WTC11 (cell line): ENCODE measurements at regions not wholly inside any gene's neighbourhood (a gene's known extent, or its start where the extent isn't known, plus 50 kb on each side); places are given as distances from the start of the nearest gene placed in this dataset.
"Not testable (repeated sequence)": the region's sequence is repeated elsewhere in the genome, so short reads cannot be mapped to it uniquely, and the experiment has no call there.

Source experiments
- ATAC-seq: fragments of 200-7000 bp; cut with Tn5 transposase; 2 replicates; pipeline ENCODE4 v1.10.0; 2021; ENCODE audit warnings: mild to moderate bottlenecking, moderate library complexity
- CTCF ChIA-PET: fragments of 300-600 bp; sonication (Branson Sonifier 250); formaldehyde crosslinking; loops from one replicate; lab custom pipeline; 2021; ENCODE audit warnings: antibody characterized with exemption; lab: Charles Lee
- POLR2A ChIA-PET: fragments of 350-600 bp; sonication (Branson Sonifier 250); formaldehyde crosslinking; loops from one replicate; lab custom pipeline; 2021; ENCODE audit warnings: antibody characterized with exemption; lab: Charles Lee
- DNase-seq: peaks from one replicate; pipeline ENCODE4 v3.0.0; 2021; ENCODE audit warnings: low spot score
- H3K27ac Mint-ChIP-seq: 2 replicates; pipeline ENCODE4 v1.8.0; 2021; ENCODE audit warnings: mixed read lengths
- H3K27me3 Mint-ChIP-seq: 2 replicates; pipeline ENCODE4 v1.8.0; 2021; ENCODE audit warnings: low read depth, mild to moderate bottlenecking, moderate library complexity, mixed read lengths
- H3K36me3 Mint-ChIP-seq: 2 replicates; pipeline ENCODE4 v1.8.0; 2021; ENCODE audit warnings: mixed read lengths
- H3K4me1 Mint-ChIP-seq: 2 replicates; pipeline ENCODE4 v1.8.0; 2022; ENCODE audit warnings: mixed read lengths
- H3K4me3 Mint-ChIP-seq: 2 replicates; pipeline ENCODE4 v1.8.0; 2021; ENCODE audit warnings: mild to moderate bottlenecking, moderate library complexity, mixed read lengths
- H3K9me3 Mint-ChIP-seq: 2 replicates; pipeline ENCODE4 v1.8.0; 2021; ENCODE audit warnings: mixed read lengths
- ATF1 ChIP-seq: sonication (generic); formaldehyde crosslinking; IDR thresholded peaks from 2 replicates; pipeline ENCODE4 v1.8.1; 2023; ENCODE audit warnings: mild to moderate bottlenecking, moderate library complexity, missing genetic modification reagents
- ATF3 ChIP-seq: sonication (generic); formaldehyde crosslinking; conservative IDR thresholded peaks from 2 replicates; pipeline ENCODE4 v1.8.1; 2022; ENCODE audit warnings: mild to moderate bottlenecking, missing genetic modification reagents
- CDX4 ChIP-seq: fragments of 250-450 bp; sonication (Bioruptor Pico); IDR thresholded peaks from 2 replicates; pipeline ENCODE4 v1.9.0; 2021; ENCODE audit warnings: moderate library complexity, mild to moderate bottlenecking, inconsistent platforms, borderline replicate concordance
- CREB1 ChIP-seq: sonication (generic); formaldehyde crosslinking; IDR thresholded peaks from 2 replicates; pipeline ENCODE4 v1.8.0; 2023; ENCODE audit warnings: mild to moderate bottlenecking, missing genetic modification reagents
- E2F4 ChIP-seq: sonication (generic); formaldehyde crosslinking; IDR thresholded peaks from 2 replicates; pipeline ENCODE4 v1.8.1; 2022; ENCODE audit warnings: low read depth, mild to moderate bottlenecking, moderate library complexity, missing genetic modification reagents, borderline replicate concordance
- ERG ChIP-seq: fragments of 250-450 bp; sonication (Bioruptor Pico); IDR thresholded peaks from 2 replicates; pipeline ENCODE4 v1.8.0; 2021; ENCODE audit warnings: mild to moderate bottlenecking
- ETV6 ChIP-seq: sonication (generic); formaldehyde crosslinking; IDR thresholded peaks from 2 replicates; pipeline ENCODE4 v1.8.1; 2022; ENCODE audit warnings: mild to moderate bottlenecking, missing genetic modification reagents
- FOXJ3 ChIP-seq: sonication (generic); formaldehyde crosslinking; IDR thresholded peaks from 2 replicates; pipeline ENCODE4 v1.9.0; 2021; ENCODE audit warnings: missing genetic modification reagents, mild to moderate bottlenecking, borderline replicate concordance
- GABPB1 ChIP-seq: sonication (generic); formaldehyde crosslinking; IDR thresholded peaks from 2 replicates; pipeline ENCODE4 v1.8.1; 2023; ENCODE audit warnings: mild to moderate bottlenecking, missing genetic modification reagents
- IRF2 ChIP-seq: sonication (generic); formaldehyde crosslinking; IDR thresholded peaks from 2 replicates; pipeline ENCODE4 v1.8.0; 2022; ENCODE audit warnings: low read depth, missing genetic modification reagents, borderline replicate concordance
- MXD4 ChIP-seq: fragments of 250-450 bp; sonication (Bioruptor Pico); IDR thresholded peaks from 2 replicates; pipeline ENCODE4 v1.8.0; 2021; ENCODE audit warnings: mild to moderate bottlenecking, moderate library complexity, borderline replicate concordance
- MYBL2 ChIP-seq: sonication (generic); formaldehyde crosslinking; IDR thresholded peaks from 2 replicates; pipeline ENCODE4 v1.8.1; 2023; ENCODE audit warnings: mild to moderate bottlenecking, moderate library complexity, missing genetic modification reagents
- NR2C2 ChIP-seq: sonication (generic); formaldehyde crosslinking; IDR thresholded peaks from 2 replicates; pipeline ENCODE4 v1.8.0; 2022; ENCODE audit warnings: mild to moderate bottlenecking, missing genetic modification reagents
- PREB ChIP-seq: sonication (generic); formaldehyde crosslinking; IDR thresholded peaks from 2 replicates; pipeline ENCODE4 v1.8.1; 2022; ENCODE audit warnings: mild to moderate bottlenecking, missing genetic modification reagents, moderate library complexity, borderline replicate concordance
- PRRX2 ChIP-seq: fragments of 250-450 bp; sonication (Bioruptor Pico); IDR thresholded peaks from 2 replicates; pipeline ENCODE4 v1.8.0; 2021; ENCODE audit warnings: mild to moderate bottlenecking
- SP1 ChIP-seq: sonication (generic); formaldehyde crosslinking; conservative IDR thresholded peaks from 2 replicates; pipeline ENCODE4 v1.8.1; 2022; ENCODE audit warnings: missing genetic modification reagents
- TP53 ChIP-seq: sonication (generic); formaldehyde crosslinking; IDR thresholded peaks from 2 replicates; pipeline ENCODE4 v1.8.1; 2023; ENCODE audit warnings: mild to moderate bottlenecking, missing genetic modification reagents
- ZBTB21 ChIP-seq: sonication (generic); formaldehyde crosslinking; IDR thresholded peaks from 2 replicates; pipeline ENCODE4 v1.8.1; 2023; ENCODE audit warnings: mild to moderate bottlenecking, missing genetic modification reagents, borderline replicate concordance
- ZBTB43 ChIP-seq: sonication (generic); formaldehyde crosslinking; IDR thresholded peaks from 2 replicates; pipeline ENCODE4 v1.8.1; 2023; ENCODE audit warnings: mild to moderate bottlenecking, missing genetic modification reagents
- ZNF263 ChIP-seq: sonication (generic); formaldehyde crosslinking; IDR thresholded peaks from 2 replicates; pipeline ENCODE4 v1.8.1; 2022; ENCODE audit warnings: low read depth, mild to moderate bottlenecking, moderate library complexity, missing genetic modification reagents

- Mint-ChIP-seq H3K4me1 (no peaks in the 10 kb centered on the region), H3K4me3 (no peak overlapping the region), H3K27me3 (no peaks in the 10 kb centered on the region; the same call in 1 of the 2 replicates)
- DNase-seq = no peak
- CTCF ChIA-PET = interaction anchor here (0.5 to 2.1 kb wide), 2 partner anchors 10 to 270 kb away, joined by 3 to 12 read pairs; no protein-coding TSS in a partner anchor
- POLR2A ChIA-PET = no interaction called here
- no peak for TF ChIP-seq CREB1
- no peak for TF ChIP-seq CDX4 (CRISPR knock-in tag)
- no peak for TF ChIP-seq ZBTB21 (CRISPR knock-in tag)
- no peak for TF ChIP-seq SP1 (CRISPR knock-in tag)
- TF ChIP-seq ATF1 (CRISPR knock-in tag) = no peak
- no peak for TF ChIP-seq MYBL2 (CRISPR knock-in tag)
- TF ChIP-seq E2F4 (CRISPR knock-in tag) = no peak
- TF ChIP-seq IRF2 (CRISPR knock-in tag) = no peak
- no peak for TF ChIP-seq ERG (CRISPR knock-in tag)
- TF ChIP-seq ZBTB43 (CRISPR knock-in tag) = no peak
- no peak for TF ChIP-seq ZNF263 (CRISPR knock-in tag)
- no peak for TF ChIP-seq PREB
- no peak for TF ChIP-seq GABPB1 (CRISPR knock-in tag)
- TF ChIP-seq ETV6 (CRISPR knock-in tag) = no peak
- TF ChIP-seq MXD4 (CRISPR knock-in tag) = no peak
- no peak for TF ChIP-seq FOXJ3
- TF ChIP-seq PRRX2 (CRISPR knock-in tag) = no peak
- TF ChIP-seq, all 79 proteins: peak for 0
- no peak for ATAC-seq
- Mint-ChIP-seq H3K27ac (no peak overlapping the region), H3K36me3 (no peaks in the 10 kb centered on the region), H3K9me3 (no peaks in the 10 kb centered on the region)
These were observed 66.5 kb upstream of the GZMB start for GRCh38 chr14:24700511-24700910.

GRCh38 chr14:24699052-24699451 lies 65.1 kb upstream of the GZMB start:
- Mint-ChIP-seq H3K36me3 (no peaks in the 10 kb centered on the region), H3K9me3 (no peaks in the 10 kb centered on the region), H3K4me1 (no peaks in the 10 kb centered on the region), H3K4me3 (no peak overlapping the region), H3K27ac (no peak overlapping the region), H3K27me3 (no peaks in the 10 kb centered on the region; the same call in 1 of the 2 replicates)
- ATAC-seq = no peak
- TF ChIP-seq SP1 (CRISPR knock-in tag) (no peak), FOXJ3 (no peak), MYBL2 (CRISPR knock-in tag) (no peak), TP53 (no peak), NR2C2 (CRISPR knock-in tag) (no peak), CDX4 (CRISPR knock-in tag) (no peak), ATF3 (CRISPR knock-in tag) (no peak)
- POLR2A ChIA-PET = no interaction called here
- no peak for DNase-seq
- CTCF ChIA-PET = interaction anchor here (2.1 kb wide), 1 partner anchor 11 kb away, joined by 12 read pairs; no protein-coding TSS in a partner anchor

- POLR2A ChIA-PET, DNase-seq, H3K36me3 Mint-ChIP-seq, H3K9me3 Mint-ChIP-seq, CTCF ChIA-PET, H3K4me1 Mint-ChIP-seq, ATAC-seq, H3K27ac Mint-ChIP-seq, H3K27me3 Mint-ChIP-seq, H3K4me3 Mint-ChIP-seq: not testable (repeated sequence)
These were observed 62.4 kb upstream of the GZMB start for GRCh38 chr14:24696280-24696920.
